ENCODE measurements at regions not wholly inside any gene's neighbourhood (a gene's known extent, or its start where the extent isn't known, plus 50 kb on each side); places are given as distances from the start of the nearest gene placed in this dataset.

- TF ChIP-seq POLR2AphosphoS5 (IDR thresholded peaks at IDR 0.05) (no peak), POLR2A (IDR thresholded peaks at IDR 0.05) (no peak), CTCF (IDR thresholded peaks at IDR 0.05) (no peak)
- H3K9me3 ChIP-seq, result no peaks in the 10 kb centered on the region
- WGBS, result 87% methylated on average over 24 of the region's 25 CpGs
- no peaks in the 10 kb centered on the region for H3K36me3 ChIP-seq
- DNase-seq (ENCODE audit: low spot score), result no peak
- no peaks in the 10 kb centered on the region for H3K4me1 ChIP-seq (replicated peaks)
- intact Hi-C loops (cut with DNase I), result loop anchor here (2.0 kb wide), 1 partner anchor 287 kb away; no protein-coding TSS in a partner anchor
- no peak overlapping the region for H3K27ac ChIP-seq
- H3K4me3 ChIP-seq, result no peak overlapping the region
- no peaks in the 10 kb centered on the region for H3K27me3 ChIP-seq (replicated peaks; ENCODE audit: insufficient read depth)
These were observed 61.2 kb upstream of the RPH3AL start for GRCh38 chr17:413706-414380.

DNA sequence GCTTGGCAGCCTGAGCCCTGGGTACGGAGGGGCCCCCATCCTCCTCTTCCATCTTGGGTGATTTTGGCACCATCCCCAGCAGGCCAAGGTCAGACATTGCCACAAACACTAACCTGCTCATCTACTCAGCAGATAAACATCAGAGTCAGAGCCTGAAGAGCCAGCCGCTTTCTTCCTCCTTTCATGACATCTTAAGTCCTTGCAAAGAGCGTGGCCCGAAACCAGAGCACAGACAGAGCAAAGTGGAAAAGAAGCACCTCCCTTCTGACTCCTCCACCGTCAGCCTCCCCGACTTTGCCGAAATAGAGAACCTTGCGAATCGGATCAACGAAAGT is 60.4 kb upstream of the RPH3AL start:
- H3K27me3 ChIP-seq (replicated peaks; ENCODE audit: insufficient read depth), result no peaks in the 10 kb centered on the region
- no peak for DNase-seq (ENCODE audit: low spot score)
- no peaks in the 10 kb centered on the region for H3K9me3 ChIP-seq
- no peak overlapping the region for H3K27ac ChIP-seq
- no peaks in the 10 kb centered on the region for H3K36me3 ChIP-seq
- intact Hi-C loops (cut with DNase I), result loop anchor here (2.0 kb wide), 1 partner anchor 288 kb away; no protein-coding TSS in a partner anchor
- TF ChIP-seq POLR2A (IDR thresholded peaks at IDR 0.05) (no peak), POLR2AphosphoS5 (IDR thresholded peaks at IDR 0.05) (no peak), CTCF (IDR thresholded peaks at IDR 0.05) (no peak)
- H3K4me3 ChIP-seq, result no peak overlapping the region
- WGBS, result 91% methylated on average over 10 of the region's 10 CpGs
- H3K4me1 ChIP-seq (replicated peaks), result no peaks in the 10 kb centered on the region

DNA sequence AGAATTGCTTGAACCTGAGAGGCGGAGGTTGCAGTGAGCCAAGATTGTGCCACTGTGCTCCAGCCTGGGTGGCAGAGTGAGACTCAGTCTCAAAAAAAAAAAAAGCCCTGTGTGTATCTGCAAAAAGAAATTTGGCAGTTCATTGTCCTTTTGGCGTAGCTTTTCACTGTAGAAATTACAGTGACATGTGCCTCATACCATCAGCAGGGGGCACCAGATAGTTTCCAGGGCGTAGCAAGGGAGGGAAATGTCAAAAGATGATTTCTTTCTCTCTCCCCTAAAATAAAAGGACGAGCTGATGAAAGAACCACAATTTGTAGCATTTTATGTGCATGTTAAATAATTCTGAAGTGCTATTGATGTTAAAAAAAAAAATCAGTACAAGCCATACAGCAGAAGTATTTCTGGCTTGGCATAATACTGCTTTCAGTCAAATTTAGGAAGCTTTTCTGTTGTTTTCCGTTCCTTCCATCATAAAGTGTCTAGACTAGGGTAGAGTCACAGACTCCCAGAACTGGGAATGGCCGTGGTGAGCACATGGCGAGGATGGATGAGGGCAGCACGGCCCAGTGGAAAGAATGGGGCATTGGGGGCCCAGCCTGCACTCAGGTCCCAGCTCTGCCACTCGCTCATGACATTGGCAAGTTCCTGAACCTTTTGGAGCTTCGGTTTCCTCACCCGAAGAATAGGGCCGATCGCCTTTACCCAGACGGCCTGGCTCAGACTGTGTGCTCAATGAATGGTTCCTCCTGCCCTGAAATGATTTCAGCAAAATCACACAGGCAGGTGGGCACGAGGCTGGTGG is 59.8 kb upstream of the RPH3AL start:
- no peaks in the 10 kb centered on the region for H3K4me1 ChIP-seq (replicated peaks)
- 61% methylated on average over 15 of the region's 15 CpGs for WGBS
- no peaks in the 10 kb centered on the region for H3K9me3 ChIP-seq
- H3K36me3 ChIP-seq, result no peaks in the 10 kb centered on the region
- intact Hi-C loops (cut with DNase I), result loop anchor here (2.0 kb wide), 1 partner anchor 288 kb away; no protein-coding TSS in a partner anchor
- TF ChIP-seq POLR2A (IDR thresholded peaks at IDR 0.05) (no peak), CTCF (IDR thresholded peaks at IDR 0.05) (peak; percentile 65 to 82 (median 68)), POLR2AphosphoS5 (IDR thresholded peaks at IDR 0.05) (peak; percentile 49)
- no peak overlapping the region for H3K27ac ChIP-seq
- H3K27me3 ChIP-seq (replicated peaks; ENCODE audit: insufficient read depth), result no peaks in the 10 kb centered on the region
- peak; percentile 37 for DNase-seq (ENCODE audit: low spot score)
- no peak overlapping the region for H3K4me3 ChIP-seq

- TF ChIP-seq POLR2AphosphoS5 (IDR thresholded peaks at IDR 0.05), result no peak
- TF ChIP-seq POLR2A (IDR thresholded peaks at IDR 0.05), result no peak
- TF ChIP-seq CTCF (IDR thresholded peaks at IDR 0.05), result no peak
- Histone ChIP-seq H3K4me3 (no peak overlapping the region), H3K9me3 (no peaks in the 10 kb centered on the region), H3K36me3 (no peaks in the 10 kb centered on the region), H3K4me1 (replicated peaks) (no peaks in the 10 kb centered on the region), H3K27me3 (replicated peaks; ENCODE audit: insufficient read depth) (no peaks in the 10 kb centered on the region), H3K27ac (no peak overlapping the region)
- intact Hi-C loops (cut with DNase I), result loop anchor here (2.0 kb wide), 1 partner anchor 289 kb away; no protein-coding TSS in a partner anchor
- DNase-seq (ENCODE audit: low spot score), result no peak
- WGBS, result 83% methylated on average over 12 of the region's 12 CpGs
These were observed 59.0 kb upstream of the RPH3AL start for GRCh38 chr17:411421-412120.
